ENCODE measurements at regions not wholly inside any gene's neighbourhood (a gene's known extent, or its start where the extent isn't known, plus 50 kb on each side); places are given as distances from the start of the nearest gene placed in this dataset.
"Not testable (repeated sequence)": the region's sequence is repeated elsewhere in the genome, so short reads cannot be mapped to it uniquely, and the experiment has no call there.

- DNase-seq: no peak
These were observed 787.1 kb upstream of the CTNND2 start for GRCh38 chr5:12691330-12691729.

GRCh38 chr5:12690361-12690760 is 786.1 kb upstream of the CTNND2 start:
- DNase-seq: no peak

GRCh38 chr5:12683249-12683648 is 779.0 kb upstream of the CTNND2 start:
- no peak for DNase-seq

DNA sequence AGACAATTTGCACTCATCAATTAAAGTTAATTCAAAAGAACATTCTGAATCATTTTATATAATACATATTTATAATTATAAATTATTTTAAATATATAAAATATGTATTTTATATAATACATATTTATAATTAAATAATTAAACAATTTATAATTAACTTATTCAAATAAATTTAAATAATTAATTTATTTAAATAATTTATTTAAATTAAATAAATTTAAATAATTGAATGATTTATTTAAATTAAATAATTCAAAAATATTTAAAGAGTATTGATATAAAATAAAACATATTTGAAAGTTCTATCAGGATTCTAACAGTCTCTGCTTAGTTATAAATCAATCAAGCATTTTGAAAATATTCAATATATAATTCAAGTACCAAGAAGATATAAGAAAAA is 775.5 kb upstream of the CTNND2 start:
- DNase-seq: no peak

- DNase-seq: no peak
These were observed 771.7 kb upstream of the CTNND2 start for GRCh38 chr5:12675959-12676358.

DNA sequence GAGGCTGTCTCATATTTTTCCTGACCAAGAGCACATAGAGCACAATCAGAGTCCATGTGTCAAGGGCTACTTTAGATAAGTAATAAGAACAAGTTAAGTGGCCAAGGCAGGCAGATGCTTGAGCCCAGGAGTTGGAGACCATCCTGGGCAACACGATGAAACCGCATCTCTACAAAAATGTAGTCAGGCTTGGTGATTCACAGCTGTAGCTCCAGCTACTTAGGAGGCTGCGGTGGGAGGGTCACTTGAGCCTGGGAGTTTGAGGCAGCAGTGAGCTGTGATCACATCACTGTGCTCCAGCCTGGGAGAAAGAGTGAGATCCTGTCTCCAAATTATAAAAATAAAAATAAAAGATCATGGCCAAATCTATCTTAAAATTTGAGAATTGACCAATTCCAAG is 767.9 kb upstream of the CTNND2 start:
- no peak for DNase-seq

DNA sequence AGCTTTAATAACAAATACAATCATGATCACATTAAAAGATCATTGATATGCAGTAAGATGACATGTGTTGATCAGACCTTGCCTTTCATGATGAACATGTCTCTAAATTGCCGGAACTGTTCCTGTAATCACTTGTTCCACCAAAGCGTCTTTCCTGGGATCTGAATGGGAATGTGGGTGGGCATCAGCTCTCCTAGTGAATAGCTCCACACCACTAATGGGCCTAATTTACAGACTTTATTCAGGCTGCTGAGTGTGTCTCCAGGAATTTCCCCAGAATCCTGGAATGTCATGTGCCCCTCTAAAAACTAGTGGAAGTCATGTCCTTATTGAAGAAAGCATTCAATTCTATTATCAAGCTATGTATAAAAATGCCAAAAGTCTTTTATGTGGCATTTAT is 765.1 kb upstream of the CTNND2 start:
- no peak for DNase-seq

DNA sequence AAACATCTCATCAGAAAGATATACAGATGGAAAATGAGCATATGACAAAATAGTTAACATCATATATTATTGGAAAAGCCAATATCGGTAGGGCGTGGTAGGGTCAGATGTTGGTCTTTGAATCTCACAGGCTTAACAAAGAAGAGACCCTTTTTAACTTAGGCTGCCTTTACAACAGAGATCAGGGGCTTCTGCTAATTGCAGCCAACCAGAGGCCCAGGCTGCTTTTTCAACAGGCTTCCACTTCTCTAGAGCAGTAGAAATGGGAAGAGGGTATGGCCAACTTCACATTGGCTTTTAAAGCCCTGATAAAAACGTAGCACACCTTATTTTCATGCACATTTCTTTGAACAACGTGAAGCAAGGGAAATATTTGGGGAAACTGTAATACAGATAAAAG is 764.3 kb upstream of the CTNND2 start:
- DNase-seq: no peak

DNA sequence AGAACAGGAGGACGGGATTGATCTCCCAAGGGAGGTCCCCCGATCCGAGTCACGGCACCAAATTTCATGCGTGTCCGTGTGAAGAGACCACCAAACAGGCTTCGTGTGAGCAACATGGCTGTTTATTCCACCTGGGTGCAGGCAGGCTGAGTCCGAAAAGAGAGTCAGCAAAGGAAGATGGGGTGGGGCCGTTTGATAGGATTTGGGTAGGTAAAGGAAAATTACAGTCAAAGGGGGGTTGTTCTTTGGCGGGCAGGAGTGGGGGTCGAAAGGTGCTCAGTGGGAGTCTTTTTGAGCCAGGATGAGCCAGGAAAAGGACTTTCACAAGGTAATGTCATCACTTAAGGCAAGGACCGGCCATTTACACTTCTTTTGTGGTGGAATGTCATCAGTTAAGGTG is 763.6 kb upstream of the CTNND2 start:
- not testable (repeated sequence) for DNase-seq

DNA sequence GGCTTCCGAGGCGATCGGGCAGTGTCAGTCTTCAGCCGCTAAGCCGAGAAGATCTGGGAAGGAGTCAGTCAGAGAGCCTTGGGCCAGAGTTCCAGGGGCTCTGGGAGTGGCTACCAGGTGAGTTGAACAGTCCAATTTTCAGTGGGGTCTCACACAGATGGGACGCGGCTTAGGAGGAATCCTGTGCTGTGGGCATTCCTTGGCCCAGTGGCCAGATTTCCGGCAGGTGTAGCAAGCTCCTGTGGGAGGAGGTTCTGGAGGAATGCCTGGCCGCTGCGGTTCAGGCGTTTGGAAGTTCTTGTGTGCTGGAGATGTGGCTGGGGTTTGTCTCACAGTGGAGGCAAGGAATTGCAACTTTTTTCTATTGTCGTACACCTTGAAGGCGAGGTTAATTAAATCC is 761.5 kb upstream of the CTNND2 start:
- DNase-seq: not testable (repeated sequence)

GRCh38 chr5:12662545-12663314 is 758.5 kb upstream of the CTNND2 start:
- no peak for DNase-seq

GRCh38 chr5:12661617-12662370 is 757.5 kb upstream of the CTNND2 start:
- DNase-seq: no peak

DNA sequence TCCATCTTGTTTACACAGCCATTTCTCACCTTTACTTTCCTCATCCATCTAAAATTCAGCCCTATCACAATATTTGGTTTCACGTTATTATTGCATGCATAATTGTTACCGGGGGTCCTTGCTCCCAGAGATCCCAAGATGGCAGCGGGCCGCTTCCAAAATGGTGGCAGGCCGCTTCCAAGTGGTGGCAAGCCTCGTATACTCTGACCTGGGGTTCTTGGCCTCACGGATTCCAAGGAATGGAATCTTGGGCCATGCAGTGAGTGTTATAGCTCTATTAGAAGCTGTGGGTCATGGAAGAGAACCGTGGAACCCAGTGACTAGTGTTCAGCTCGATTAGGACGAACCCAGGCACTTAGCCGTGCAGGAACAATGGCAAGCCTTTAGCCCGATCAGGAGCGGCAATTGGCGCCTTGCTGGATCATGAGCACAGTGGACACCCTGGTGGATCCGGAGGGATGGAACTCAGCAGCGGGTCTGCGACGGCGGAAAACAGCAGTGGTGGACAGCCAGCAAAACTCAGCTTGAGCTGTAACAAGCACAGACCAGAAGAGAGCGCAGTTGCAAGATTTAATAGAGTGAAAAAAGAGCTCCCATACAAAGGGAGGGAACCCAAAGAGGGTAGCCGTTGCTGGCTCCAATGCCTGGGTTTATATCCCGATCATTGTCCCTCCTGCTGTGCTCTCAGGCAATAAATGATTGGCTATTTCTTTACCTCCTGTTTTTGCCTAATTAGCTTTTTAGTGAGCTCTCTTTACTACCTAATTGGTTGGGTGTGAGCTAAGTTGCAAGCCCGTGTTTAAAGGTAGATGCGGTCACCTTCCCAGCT is 756.2 kb upstream of the CTNND2 start:
- DNase-seq: not testable (repeated sequence)

DNA sequence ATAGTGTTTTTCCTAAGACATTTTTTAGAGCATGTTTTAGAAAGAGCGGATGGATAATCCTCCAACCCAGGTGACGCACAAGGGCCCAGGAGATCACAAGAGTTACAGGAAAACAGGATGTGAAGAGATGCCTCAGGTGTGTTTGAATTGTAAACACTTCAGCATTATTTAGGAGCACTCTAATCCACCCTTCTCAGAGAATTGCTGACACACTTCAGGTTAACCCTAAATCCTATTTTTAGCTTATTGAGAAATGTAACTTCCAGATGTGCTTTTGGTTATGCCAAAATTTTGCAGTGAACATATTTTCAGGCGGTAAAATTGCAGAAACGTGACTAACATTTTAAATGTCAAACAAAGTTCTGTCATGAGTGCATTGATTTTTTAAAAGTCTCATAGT is 755.4 kb upstream of the CTNND2 start:
- DNase-seq: no peak

- no peak for DNase-seq
These were observed 754.7 kb upstream of the CTNND2 start for GRCh38 chr5:12658871-12659446.

DNA sequence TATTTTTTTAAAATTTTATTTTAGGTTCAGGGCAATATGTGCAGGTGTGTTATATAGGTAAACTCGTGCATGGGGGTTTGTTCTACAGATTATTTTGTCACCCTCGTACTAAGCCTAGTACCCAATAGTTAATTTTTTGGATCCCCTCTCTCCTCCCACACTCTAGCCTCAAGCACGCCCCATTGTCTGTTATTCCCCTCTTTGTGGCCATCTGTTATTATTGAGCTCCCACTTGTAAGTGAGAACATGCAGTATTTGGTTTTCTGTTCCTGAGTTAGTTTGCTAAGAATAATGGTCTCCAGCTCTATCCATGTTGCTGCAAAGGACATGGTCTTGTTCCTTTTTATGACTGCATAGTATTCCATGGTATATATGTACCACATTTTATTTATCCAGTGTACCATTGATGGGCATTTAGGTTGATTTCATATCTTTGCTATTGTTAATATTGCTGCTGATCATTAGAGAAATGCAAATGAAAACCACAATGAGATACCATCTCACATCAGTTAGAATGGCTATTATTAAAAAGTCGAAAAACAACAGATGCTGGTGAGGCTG is 753.7 kb upstream of the CTNND2 start:
- DNase-seq: not testable (repeated sequence)

- no peak for DNase-seq
These were observed 751.4 kb upstream of the CTNND2 start for GRCh38 chr5:12655675-12656074.

DNA sequence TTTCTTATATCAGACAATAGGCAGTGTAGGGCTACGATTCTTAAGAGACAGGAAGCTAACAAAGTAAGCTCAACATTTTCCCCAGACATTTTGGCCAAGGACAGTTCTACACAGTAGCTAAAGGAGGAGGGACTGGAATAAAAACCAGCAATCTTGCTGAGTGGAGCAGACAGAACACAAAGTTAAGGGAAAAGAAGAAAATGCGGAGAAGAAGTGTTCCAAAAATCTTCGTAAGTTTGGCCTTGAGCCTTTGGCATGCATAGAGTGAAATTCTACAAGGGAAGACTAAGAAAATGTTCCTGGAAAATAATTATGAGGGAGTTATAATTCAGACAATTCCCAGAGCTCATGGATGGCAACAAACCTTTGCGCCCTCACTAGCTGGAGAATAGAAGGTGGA is 748.0 kb upstream of the CTNND2 start:
- no peak for DNase-seq

- DNase-seq: no peak
These were observed 744.3 kb upstream of the CTNND2 start for GRCh38 chr5:12648558-12648957.

DNA sequence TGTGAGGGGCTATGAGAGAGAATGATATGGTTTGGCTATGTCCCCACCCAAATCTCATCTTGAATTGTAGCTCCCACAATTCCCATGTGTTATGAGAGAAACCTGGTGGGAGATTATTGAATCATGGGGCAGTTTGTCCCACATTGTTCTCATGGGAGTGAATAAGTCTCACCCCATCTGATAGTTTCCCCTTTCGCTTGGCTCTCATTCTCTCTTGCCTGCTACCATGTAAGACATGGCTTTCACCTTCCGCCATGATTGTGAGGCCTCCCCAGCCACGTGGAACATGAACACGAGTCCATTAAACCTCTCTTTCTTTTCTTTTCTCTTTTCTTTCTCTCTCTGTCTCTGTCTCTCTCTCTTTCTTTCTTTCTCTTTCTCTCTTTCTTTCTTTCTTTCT is 743.4 kb upstream of the CTNND2 start:
- DNase-seq: no peak

- DNase-seq: no peak
These were observed 741.3 kb upstream of the CTNND2 start for GRCh38 chr5:12645582-12645981.

DNA sequence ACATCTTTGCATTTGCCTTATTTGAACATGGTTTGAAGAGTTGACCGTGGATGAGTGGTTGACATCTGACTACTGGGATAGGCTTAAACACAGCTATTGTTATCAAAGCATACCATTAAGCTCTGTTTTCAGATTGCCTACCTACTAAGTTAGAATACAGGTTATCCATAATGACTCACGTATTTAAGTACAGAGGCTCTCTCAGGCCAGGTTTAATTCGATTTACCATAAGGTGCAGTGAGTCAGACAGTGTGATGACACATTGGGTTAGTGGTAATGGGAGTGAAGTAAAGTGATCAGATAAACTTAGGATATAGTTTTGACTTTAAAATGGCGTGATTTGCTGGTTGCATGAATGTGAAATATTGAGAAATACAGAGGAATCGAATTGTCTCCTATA is 732.0 kb upstream of the CTNND2 start:
- DNase-seq: no peak

DNA sequence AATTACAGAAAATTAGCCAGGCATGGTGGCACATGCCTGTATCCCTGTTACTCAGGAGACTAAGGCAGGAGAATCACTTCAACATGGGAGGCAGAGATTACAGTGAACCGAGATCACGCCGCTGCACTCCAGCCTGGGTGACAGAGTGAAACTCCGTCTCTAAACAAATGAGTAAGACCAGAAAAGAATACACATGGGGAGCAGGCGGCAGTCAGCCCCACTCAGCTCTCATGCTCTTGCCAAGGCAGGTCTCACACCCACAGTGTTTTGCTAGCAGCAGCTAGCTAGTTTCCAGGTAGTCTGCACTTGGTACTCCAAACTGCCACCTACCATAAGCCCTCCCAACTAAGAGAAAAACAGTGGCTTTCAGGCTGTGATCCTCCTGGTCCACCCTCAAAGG is 722.3 kb upstream of the CTNND2 start:
- DNase-seq: no peak
